Breast epithelium (tissue), 3 donors: ENCODE measurements at regions not wholly inside any gene's neighbourhood (a gene's known extent, or its start where the extent isn't known, plus 50 kb on each side); places are given as distances from the start of the nearest gene placed in this dataset.

Experiments used
- POLR2AphosphoS5 ChIP-seq, 3 donors: sonication (generic); formaldehyde crosslinking; IDR thresholded peaks; one replicate each; pipeline ENCODE4 v1.6.1; 2017; ENCODE audit warnings: antibody characterized with exemption in 3 of 3
- TF ChIP-seq, protein P1 (sequence below), 3 donors: fragments of 450-650 bp; IDR thresholded peaks; one replicate each; pipeline ENCODE4 v1.5.1; 2016 to 2017; ENCODE audit warnings: antibody characterized with exemption in 3 of 3, mild to moderate bottlenecking in 3 of 3, moderate library complexity in 3 of 3

DNA sequence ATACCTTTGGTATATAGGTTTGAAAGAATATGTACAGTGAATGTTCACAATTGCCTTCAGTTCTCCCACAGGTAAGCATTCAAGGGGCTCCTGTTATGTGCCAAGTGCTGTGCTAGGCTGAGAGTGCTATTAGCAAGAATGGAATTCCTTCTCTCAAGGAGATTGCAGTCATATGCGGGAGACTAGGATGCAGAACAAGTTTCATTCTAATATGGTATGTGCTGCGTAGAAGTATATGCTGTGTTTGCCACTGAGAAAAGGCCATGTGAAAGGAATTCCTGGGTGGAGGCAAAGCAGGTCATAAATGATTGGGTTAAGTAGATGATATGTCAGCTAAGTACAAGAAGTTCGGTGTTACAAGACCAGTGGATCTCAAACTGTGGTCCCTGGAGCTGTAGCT lies 303.0 kb downstream of the GPATCH2 start:
- TF ChIP-seq, protein P1, sequence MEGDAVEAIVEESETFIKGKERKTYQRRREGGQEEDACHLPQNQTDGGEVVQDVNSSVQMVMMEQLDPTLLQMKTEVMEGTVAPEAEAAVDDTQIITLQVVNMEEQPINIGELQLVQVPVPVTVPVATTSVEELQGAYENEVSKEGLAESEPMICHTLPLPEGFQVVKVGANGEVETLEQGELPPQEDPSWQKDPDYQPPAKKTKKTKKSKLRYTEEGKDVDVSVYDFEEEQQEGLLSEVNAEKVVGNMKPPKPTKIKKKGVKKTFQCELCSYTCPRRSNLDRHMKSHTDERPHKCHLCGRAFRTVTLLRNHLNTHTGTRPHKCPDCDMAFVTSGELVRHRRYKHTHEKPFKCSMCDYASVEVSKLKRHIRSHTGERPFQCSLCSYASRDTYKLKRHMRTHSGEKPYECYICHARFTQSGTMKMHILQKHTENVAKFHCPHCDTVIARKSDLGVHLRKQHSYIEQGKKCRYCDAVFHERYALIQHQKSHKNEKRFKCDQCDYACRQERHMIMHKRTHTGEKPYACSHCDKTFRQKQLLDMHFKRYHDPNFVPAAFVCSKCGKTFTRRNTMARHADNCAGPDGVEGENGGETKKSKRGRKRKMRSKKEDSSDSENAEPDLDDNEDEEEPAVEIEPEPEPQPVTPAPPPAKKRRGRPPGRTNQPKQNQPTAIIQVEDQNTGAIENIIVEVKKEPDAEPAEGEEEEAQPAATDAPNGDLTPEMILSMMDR (IDR thresholded peaks at IDR 0.05), result no peak
- TF ChIP-seq POLR2AphosphoS5 (IDR thresholded peaks at IDR 0.05), result no peak
